EH (cell line): ENCODE measurements at regions not wholly inside any gene's neighbourhood (a gene's known extent, or its start where the extent isn't known, plus 50 kb on each side); places are given as distances from the start of the nearest gene placed in this dataset.

Experiments used
- DNase-seq: peaks from one replicate; pipeline ENCODE4 v3.0.0-alpha.2; 2015; ENCODE audit warnings: low read depth

GRCh38 chr16:65958086-65958485, 408.4 kb upstream of the CDH5 start:
- DNase-seq: no peak

DNA sequence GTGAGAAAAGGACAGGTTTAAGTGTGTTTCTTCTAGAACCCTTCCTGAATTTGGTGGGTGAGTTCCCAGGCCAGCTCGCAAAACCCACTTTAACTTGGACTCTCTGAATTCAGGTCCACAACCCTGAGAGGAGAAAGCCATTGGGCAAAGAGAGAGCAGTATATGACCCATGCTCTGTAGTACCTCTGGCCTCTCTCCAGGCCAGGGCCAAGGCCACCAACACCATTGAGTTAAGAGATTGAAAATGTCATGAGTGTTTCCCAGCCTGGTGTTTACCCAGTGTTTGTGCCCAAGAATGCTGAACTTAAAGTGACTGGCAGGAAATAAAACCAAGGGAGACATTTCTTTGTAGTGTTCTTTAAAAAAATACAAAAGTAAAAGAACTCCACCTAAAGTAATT, 410.4 kb upstream of the CDH5 start:
- no peak for DNase-seq

- no peak for DNase-seq
Measured at GRCh38 chr16:65954446-65954845, 412.0 kb upstream of the CDH5 start.

GRCh38 chr16:65950211-65950610, 416.3 kb upstream of the CDH5 start:
- peak; percentile 7 for DNase-seq

DNA sequence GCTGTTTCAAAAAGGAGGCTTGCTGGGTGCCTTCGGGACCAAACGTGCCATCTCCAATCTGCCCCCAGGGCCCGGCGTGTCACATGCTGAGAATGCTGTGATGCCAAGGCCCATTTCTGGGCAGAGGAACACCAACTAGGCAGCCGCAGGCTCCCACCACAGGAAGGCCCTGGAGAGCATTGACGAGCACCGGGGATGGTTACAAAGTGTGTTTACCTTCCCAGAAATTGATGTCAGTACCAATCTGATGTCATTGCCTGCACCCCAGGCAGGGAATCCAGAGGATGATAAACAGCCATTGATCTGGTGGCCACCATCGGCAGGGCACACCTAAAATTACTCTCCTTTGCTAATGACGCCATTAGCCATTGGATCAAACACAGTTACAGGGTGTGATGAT, 418.1 kb upstream of the CDH5 start:
- DNase-seq: no peak

- DNase-seq: no peak
Measured at GRCh38 chr16:65947951-65948350, 418.5 kb upstream of the CDH5 start.

GRCh38 chr16:65945493-65945892, 421.0 kb upstream of the CDH5 start:
- DNase-seq: no peak

DNA sequence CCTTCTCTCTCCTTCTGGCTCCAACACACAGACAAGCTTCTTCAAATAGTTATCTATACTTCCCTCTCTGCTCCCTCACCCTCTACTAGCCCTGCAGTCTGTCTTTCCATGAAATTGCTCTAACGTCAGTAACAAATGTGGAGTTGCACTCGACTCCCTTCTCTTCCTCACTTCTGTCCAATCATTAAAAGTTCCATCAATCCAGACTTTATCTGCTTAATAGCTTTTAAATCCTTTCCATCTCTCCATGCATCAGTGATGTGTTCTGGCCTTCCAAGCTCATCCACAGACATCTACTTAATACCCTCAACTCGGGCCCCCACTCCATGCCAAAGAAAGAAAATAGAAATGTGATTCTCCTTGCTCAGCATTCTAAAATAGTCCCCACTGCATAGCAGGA, 422.1 kb upstream of the CDH5 start:
- no peak for DNase-seq

DNA sequence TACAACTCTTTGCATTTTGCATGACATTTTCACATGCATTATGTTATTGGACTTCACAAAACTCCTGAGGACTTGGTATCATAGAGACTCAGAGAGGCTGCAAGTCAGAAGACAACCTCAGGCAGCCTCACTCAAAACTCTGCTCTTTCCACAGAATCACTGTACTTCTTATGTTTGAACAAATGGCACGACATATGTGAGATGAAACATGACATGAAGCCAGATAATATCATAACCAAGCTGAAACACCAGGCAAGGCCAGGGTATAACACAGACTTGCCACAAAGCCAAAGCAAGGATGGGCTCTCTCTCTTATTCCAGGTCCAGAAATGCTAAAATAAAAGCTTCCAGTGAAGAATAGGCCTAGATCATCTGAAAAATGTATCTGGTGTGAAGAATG, 425.8 kb upstream of the CDH5 start:
- no peak for DNase-seq

DNA sequence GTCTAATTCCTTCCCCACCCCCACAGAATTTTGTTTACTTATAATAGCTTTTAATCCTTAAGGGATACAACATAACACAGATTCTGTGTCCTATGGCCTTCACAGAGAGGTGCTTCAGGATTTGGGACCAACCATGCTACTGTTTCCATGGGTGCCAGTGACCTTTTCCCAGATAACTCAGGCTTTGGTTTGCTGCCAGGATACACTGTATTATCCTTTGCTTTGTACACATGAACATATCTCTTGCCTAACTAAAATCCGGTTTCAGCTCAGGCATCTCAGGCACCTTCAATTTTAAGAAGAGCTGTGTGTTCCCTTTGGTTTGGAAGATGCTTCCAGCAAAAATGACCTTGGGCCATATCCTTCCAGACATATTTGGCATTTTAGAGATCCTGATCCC, 428.4 kb upstream of the CDH5 start:
- DNase-seq: no peak

- DNase-seq: no peak
Measured at GRCh38 chr16:65937455-65937854, 429.0 kb upstream of the CDH5 start.

- peak; percentile 41 for DNase-seq
Measured at GRCh38 chr16:65936096-65936495, 430.4 kb upstream of the CDH5 start.

DNA sequence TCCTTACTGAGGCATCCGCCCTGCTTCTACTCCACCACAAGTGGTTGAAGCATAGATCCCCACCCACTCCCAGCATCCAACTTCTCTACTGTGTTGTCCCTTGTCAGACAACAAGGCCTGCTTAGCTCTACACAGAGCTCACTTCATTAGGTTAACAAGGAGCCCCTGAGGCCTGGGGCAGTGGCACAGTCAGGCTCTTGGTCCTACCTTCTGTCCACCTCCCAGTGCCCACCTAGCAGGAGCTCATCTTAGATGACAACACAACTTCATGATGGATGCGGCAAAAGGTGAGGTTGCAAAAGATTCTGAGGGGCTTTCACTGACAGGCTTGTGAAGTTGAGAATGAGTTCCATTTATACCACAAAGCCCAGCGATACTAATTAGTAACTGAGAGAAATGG, 432.0 kb upstream of the CDH5 start:
- no peak for DNase-seq

- no peak for DNase-seq
Measured at GRCh38 chr16:65933703-65934102, 432.8 kb upstream of the CDH5 start.

GRCh38 chr16:65932350-65933072, 434.0 kb upstream of the CDH5 start:
- no peak for DNase-seq

DNA sequence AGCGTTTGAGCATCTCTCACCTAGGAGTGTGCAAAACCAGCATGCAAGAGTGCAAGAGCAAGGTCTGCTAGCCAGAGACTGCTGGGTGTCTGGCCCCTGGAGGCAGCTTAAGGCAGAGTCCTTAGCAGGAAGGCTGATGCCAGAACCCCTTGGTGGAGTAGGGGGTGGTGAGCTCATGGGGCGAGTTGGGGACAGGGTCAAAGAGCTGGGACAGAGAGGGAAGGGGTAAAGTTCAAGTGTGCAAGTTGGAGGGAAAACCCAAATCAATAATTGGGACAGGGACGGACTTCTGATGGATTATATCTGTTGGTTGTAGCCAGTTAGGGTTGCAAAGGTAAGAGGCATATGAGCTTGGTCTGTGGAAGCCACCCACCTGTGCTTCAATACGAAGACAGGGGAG, 443.6 kb upstream of the CDH5 start:
- no peak for DNase-seq

- DNase-seq: no peak
Measured at GRCh38 chr16:65919986-65920376, 446.5 kb upstream of the CDH5 start.

- DNase-seq: no peak
Measured at GRCh38 chr16:65919145-65919985, 447.1 kb upstream of the CDH5 start.

DNA sequence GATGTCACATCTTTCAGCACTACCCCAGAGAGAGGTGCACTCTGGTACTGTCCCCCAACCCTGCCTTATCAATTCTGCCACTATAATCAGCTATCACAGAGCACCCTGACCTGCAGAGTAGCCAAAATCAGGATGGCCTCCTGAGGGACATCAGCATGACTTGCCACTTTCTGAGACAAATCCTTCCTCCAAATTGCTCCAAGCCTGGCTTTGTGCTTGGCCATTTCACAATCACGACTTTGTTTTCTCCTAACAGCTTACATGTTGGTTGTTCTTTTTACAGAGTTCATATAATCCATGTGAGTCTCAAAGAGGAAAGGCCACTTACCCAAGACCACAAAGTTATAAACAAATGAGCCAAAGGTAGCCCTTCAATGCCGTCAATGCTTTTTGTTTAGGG, 449.0 kb upstream of the CDH5 start:
- no peak for DNase-seq

DNA sequence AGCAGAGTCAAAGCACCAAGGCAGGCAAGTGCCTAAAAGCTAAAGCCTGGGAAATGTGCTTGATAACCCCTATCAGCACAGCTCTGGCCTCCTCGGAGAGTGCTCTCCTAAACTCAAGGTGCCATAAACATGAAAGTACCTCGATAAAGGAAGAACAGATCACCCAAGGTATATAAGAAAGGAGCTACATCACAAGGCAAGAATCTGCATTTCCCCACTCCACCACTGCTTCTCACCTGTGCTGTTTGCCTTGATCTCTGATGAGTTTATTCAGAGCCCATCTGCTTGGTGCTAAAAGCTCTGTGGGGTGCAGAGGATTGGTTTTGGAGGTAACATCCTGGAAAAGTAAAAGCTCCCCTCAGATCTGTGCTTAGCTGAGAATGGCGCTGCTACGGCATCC, 449.5 kb upstream of the CDH5 start:
- no peak for DNase-seq

GRCh38 chr16:65910291-65910690, 456.2 kb upstream of the CDH5 start:
- DNase-seq: no peak

DNA sequence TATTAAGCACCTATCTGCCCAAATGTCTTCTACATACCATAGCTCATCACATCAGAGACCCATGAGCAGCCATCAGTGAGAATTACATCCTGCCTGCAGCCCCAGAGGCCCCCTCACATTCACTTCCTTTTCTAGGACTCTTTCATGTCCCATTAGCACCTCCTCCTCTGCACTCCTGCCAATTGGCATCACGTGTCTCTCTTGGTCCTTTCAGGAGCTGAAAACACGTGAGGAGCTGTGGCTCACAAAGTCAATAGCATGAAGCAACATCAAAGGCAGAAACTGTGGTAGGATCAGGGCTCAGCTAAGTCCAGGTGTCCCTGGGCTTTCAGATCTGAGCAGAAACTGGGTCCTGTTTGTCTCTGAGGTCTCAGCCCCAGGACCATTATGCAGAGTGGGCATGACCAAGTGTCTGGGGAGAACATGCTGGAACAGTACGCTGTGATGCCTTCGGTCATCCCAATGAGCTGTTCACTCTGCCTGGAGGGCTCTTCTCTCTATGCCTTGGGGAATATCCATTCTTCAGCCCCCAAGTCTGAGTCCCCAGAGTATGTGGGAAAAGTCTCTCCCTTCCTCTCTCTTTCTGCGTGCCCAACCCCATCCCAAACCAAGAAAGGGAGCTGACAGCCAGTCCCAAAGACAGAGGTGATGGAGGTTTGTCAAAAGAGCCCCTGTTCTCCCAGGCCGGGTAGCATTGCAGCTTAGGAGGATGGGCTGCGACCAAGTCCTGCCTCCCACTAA, 457.0 kb upstream of the CDH5 start:
- peak; percentile 11 for DNase-seq

DNA sequence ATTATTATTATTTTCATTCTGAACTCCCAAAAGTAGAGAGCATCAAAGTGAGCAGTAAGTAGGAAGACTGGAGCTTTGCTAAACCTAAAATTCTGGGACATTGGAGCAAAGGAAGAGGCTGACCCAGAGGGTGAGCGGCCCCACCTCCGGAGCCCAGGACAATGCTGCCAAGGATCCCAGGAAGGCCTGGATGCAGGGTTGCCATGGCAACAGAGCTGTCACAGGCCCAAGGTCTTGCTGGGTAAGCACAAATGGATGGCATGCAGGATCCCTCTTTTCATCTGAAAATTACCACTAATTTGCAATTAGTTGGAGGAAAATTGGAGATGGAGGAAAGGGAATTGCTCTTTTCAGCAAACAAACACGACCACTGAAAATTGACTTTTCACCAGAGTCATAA, 457.9 kb upstream of the CDH5 start:
- no peak for DNase-seq
